Lower leg skin (tissue), 3 donors: ENCODE measurements at regions not wholly inside any gene's neighbourhood (a gene's known extent, or its start where the extent isn't known, plus 50 kb on each side); places are given as distances from the start of the nearest gene placed in this dataset.

ENCODE experiments used
- CTCF ChIP-seq, 3 donors: fragments of 450-650 bp; IDR thresholded peaks; one replicate each; pipeline ENCODE4 v1.5.1; 2016; ENCODE audit warnings: antibody characterized with exemption in 3 of 3, mild to moderate bottlenecking in 3 of 3, moderate library complexity in 2 of 3
- POLR2A ChIP-seq, 2 donors: fragments of 450-650 bp; IDR thresholded peaks; one replicate each; pipeline ENCODE4 v1.6.1; 2016 to 2017; ENCODE audit warnings: antibody characterized with exemption in 2 of 2, mild to moderate bottlenecking in 1 of 2, moderate library complexity in 1 of 2

- TF ChIP-seq POLR2A (IDR thresholded peaks at IDR 0.05) (no peak), CTCF (IDR thresholded peaks at IDR 0.05) (no peak)
Observed at GRCh38 chr12:83386527-83387264, 700.0 kb downstream of the TMTC2 start.
